Stimulated activated CD4-positive, alpha-beta T cell treated with anti-CD3 and anti-CD28 coated beads, Interleukin-12 subunit alpha, Interleukin-12 subunit beta, amount 100 ng/mL, for 48 hours (primary cell): ENCODE measurements at regions not wholly inside any gene's neighbourhood (a gene's known extent, or its start where the extent isn't known, plus 50 kb on each side); places are given as distances from the start of the nearest gene placed in this dataset.
"Not testable (repeated sequence)": the region's sequence is repeated elsewhere in the genome, so short reads cannot be mapped to it uniquely, and the experiment has no call there.

Experiments
- DNase-seq, 3 donors: peaks; one replicate each; pipeline ENCODE4 v3.0.0-alpha.2; 2020; ENCODE audit warnings: low read depth in 2 of 3, low spot score in 1 of 3

GRCh38 chr18:22068784-22069183, 100.6 kb upstream of the GATA6 start:
- DNase-seq, result not testable (repeated sequence)

GRCh38 chr18:22069916-22070315, 99.5 kb upstream of the GATA6 start:
- no peak for DNase-seq

DNA sequence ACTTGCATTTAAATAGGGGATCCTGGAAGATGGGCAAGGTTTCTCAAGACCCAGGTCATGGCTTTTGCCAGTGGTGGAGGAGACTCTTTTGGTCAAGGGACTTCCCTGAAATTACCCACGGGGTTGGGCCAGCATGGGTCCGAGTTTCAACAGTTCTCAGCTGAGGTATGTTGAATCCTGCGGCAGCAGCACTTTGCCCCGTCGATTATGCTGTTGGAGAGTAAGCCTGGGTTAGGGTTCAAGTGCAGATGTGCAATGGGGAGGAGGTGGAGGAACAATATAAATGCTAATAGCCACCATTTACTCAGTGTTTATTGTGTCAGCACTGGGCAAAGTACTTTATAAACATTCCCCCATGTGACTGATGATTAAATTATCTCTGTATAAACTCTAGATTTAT, 96.0 kb upstream of the GATA6 start:
- DNase-seq, result no peak

DNA sequence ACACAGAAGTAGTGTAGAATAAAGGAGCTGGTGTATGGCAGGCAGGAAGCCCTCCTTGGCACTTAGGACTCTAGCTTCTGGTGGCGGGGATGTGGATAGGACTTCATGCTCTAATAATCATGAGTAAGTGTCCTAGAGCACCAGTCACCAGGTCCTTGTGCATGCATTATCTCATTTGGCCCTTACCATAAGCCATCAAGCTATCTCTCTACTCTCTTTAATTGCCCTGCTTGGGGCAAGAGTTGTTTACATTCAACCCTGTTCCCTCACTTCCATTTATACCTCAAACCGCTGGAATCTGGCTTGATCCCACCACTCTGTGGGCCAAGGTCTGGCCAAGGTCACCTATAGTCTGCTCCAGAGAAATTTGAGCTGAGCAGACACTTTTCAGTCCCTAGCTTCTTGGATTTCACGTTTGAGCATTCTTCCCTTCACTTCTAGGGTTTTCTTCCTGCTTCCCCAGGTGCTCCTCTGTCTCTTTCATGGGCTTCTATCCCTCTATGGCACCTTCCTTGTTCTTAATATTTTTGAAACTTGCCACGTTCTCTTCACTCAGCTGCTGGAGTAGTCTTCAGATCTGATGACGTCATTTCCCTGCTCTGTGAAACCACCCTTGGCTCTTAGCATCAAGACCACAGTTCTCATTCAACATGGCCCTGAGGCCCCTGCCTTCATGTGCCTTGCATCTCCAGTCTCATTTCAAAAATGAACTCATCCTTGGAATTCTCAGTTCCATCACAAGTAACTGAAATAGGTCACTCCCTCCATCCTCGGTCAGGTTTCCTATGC, 94.9 kb upstream of the GATA6 start:
- no peak for DNase-seq

DNA sequence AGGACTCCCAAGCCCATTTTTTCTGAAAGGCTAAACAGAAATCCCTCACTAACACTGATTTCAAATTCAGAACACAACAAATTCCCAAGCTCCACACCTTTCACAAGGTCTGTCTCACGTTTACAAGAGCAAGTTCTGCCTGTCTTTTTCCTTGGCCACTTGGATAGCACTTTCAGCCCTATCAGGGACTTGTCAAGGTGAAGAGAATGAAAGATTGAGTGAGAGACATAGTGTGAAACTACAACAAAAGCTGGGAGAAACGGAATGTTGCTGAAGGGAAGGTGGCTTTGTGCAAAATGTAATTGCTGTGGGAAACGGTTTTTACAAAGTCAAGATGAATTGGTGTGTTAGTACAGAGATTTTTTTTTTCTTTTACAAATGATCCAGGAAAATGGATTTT, 89.4 kb upstream of the GATA6 start:
- DNase-seq, result no peak

DNA sequence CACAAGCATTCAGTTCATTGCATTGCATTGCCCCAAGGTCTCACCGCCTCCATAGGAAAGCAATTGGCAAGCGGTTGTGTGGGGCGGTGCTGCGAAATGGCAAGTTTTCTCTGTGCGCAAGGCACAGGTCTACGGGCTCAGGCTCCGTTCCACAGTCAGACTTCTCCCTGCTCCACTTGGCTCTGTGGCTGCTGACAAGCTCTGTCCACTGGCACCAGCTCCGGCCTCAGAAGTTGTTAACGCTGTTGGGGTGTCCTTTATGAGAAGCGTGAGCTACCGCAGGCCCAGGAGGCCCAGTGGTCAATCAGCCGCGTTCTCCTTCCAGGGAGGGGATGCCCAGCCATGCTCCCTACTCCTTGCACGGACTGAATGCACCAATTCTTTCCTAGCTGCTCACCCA, 87.0 kb upstream of the GATA6 start:
- no peak for DNase-seq

GRCh38 chr18:22084547-22084946, 84.8 kb upstream of the GATA6 start:
- DNase-seq, result no peak

DNA sequence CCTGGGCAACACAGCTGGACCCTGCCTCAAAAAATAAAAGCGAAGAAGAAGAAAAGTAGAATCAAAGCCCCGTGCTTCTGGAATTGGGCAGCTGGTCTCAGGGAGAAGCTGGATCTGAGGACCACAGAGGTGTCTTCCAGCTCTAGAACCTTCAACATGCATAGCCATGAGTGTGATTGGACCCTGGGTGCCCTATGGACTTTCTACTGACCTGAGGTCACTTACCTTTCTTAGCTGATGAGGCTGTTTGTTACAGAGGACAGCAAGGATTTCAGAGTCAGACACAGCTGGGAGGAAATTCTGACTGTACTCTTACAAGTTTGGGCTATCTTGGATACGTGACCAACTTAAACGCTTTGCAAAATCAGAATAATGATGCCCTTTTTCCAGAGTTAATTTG, 82.4 kb upstream of the GATA6 start:
- DNase-seq, result no peak

DNA sequence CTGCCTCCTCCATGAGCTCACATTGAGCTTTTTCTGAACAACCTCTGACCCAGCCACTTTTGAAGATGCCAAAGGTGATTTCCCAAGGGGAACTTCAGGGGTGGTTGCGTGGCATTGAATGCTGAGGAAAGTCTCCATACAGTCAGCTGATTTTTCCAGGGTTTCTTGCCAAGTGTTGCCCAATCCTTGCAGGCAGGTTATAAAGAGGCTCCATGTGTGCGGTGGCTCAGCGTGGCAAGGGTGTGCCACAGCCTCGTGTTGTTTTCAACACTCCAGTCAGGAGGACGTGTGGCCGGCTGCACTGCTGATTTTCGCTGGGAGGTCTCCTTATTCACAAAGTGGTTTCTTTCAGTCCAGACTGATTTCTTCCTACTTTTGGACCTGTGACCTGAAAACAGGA, 81.4 kb upstream of the GATA6 start:
- DNase-seq, result no peak

DNA sequence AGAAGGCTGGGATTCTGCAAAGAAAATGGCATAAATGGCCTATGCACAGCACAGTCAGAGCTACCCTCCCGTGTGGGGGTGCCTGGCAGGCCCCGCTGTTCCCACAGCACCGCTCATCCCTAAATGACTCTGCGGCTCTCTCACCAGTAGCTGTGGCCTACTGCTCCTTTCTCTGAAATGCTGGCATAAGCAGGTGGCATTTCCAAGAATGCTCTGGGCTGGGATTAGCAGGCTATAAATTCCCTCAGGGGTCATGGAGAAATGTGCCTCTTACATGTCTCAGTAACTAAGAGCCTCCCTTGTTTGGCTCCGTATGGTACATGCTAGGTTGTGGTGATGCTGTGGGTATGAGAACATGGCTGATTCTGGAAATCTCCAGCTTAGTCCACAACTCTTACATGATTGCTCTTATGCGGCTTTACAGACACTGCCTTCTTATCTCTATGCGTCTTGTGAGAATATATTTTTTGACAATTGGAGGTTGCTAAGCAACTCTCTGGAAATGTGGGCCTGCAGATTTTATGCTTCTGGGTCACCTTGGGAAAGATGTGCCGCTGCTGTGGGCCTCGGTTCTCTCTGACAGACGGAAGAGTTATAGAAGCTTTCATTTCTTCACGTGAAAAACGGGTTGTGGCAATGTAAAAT, 80.3 kb upstream of the GATA6 start:
- DNase-seq, result no peak

DNA sequence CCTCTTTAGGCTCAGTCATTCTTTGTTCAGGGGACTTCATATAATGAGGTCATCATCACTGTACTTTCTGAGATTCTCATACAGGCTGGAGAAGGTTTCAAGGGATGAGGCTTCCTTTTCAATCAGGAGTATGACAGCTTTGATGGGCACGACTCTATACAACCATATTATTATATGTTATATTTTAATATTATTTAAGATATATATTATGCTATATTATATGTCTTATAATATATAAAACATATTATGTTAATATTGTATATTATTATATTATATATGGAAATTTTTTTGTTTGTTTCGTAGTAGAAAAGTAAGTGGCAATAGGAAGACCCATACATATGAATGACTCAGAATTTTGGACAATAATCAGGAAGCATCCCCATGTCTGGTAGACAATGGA, 78.0 kb upstream of the GATA6 start:
- DNase-seq, result no peak

DNA sequence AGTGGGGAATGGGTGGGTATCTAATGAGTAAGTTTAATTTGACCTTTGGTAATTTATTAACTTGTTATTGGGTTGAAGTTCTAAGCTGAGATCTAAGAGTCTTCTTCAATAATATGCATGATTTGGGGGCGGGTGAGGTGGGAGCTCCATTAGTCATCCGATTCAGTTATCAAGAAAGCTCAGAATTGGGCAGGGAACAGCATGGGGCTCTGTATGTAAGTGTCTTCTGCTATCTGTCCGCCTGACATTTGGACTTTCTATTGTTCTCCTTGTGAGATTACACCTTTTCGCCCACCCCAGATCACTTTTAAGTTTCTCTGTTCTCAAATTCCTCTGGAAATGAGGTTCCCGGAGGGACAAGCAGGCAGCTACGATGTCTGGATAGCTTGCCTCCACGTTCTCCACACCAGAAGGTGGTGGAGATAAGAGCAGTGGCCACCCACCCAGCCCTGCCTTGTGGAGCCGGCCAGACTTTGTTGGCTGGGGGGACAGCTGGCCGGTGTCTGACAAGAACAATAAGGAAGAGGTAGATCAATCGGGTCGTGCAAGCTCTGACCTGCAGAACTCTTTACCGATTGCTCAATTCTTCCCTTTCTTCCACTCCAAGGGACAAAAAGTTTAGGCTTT, 75.5 kb upstream of the GATA6 start:
- DNase-seq, result no peak

DNA sequence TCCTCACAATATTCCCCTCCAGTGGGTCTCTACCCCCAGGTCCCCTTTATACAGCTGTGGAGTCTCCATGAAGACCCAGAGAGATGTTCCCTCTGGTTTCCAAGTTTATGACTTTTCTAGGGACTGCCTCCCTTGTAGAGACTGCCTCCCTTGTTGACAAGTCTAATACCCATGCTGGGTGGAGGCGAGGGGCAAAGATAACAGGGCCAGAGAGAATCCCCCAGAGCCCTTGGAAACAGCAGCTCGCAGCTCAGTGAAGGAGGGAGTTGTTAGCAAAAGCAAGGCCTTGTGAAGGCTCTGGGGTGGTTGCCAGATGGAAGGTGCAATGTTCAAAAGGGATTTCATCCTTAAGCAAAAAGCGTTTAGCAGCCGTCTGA, 75.0 kb upstream of the GATA6 start:
- no peak for DNase-seq

GRCh38 chr18:22098563-22098989, 70.8 kb upstream of the GATA6 start:
- DNase-seq, result no peak

DNA sequence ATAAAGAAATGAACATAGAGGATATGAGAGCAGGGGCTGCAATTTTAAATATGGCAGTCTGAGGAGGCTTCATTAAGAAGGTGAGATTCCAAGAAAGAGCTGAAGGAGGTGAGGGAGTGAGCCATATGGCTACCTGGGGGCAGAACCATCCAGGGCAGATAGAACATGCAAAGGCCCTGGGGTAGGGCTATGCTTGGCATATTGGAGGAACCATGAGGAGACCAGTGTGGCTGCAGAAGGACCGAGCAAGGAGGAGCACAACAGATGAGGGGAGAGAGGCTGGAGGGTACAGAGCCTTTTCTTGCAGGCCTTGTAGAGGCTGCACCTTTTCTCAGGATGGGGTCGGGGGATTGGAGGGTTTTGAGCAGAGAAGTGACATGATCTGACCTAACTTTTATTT, 69.5 kb upstream of the GATA6 start:
- DNase-seq, result no peak

- DNase-seq, result no peak
These were observed 67.7 kb upstream of the GATA6 start for GRCh38 chr18:22101731-22102130.

DNA sequence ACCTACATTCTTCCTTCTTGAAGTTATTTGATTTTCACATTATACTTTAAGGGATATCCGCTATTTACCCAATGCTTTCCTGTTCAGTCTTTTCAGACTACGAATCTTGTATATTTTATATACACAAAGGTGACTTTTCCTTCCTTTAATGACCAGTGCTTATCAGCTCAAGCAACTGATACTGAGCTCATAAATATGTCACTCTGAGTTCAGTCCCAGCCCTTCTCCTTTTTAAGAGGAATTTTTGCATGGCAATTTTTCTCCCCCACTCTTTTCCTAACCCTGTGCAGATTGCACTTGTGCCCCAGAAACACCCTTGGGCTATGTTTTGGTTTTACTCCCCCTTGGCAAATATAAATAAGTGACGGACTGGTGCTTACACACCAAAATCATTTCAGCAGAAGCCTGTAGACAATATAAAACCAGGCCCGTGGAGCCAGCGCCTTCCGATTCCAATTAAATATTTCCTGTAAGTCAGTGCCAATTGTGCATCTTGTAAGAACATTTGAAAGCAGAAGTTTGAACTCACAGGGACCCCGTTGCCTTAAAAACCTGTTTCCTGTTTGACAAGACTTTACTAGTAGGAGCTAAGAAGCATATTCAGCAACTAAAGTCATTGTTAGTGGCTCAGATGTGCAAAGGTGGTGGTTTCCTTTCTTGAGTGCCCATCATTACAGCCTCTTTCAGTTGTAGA, 66.3 kb upstream of the GATA6 start:
- DNase-seq, result no peak

- DNase-seq, result no peak
These were observed 65.8 kb upstream of the GATA6 start for GRCh38 chr18:22103647-22104031.

DNA sequence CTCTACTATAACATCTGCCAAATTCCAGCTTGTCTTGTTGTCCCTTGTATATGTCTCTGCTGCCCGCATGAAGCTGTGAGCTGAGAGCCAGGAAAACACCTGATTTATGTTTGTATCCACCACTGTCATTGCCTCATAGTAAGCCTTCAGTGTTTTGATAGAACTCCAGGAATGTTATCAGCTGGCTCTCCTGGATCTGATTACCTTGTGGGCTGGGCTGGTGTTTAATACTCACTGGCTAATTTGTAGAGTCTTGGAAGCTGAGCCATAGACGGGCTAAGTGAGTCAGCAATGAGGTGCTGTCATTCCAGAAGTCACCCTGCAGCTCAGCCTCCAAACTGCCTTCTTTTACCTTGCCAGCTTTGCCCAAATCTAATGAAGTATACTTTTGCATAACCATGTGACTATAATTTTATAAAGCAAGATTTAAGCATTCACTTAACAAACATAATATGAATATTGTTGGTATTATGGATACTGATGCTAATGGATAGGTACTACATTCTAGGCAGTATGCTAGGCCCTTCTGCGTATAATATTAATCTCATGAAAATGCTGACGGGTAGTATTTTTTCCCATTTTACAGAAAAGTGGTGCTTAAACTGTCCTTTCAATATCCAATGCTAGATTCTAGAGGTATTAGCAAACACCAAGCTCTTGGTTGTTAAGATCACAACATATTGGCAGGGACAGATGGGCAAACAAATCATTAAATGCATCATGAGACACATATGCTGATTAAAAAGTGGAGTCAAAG, 62.7 kb upstream of the GATA6 start:
- no peak for DNase-seq

DNA sequence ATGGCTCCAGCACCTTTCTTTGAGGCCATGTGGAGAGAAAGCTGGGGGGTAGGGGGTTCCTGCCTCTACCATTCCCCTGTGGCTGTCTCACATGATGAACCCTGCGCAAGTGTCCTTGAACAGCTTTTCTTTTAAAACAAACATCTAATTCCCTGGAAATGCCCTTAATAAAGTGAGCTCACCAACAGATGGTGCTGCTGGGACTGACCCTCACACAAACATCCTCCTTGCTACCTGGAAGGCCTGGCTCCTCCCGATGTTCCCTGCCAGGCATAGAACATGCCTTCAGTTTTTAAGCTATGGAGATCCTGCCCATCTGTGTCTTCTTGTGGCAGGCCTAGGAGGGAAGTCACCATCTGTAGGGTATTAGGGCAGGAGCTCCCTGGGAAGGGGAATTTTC, 60.7 kb upstream of the GATA6 start:
- no peak for DNase-seq

- no peak for DNase-seq
These were observed 59.9 kb upstream of the GATA6 start for GRCh38 chr18:22109535-22109934.
